GM10248 (cell line): ENCODE measurements at regions not wholly inside any gene's neighbourhood (a gene's known extent, or its start where the extent isn't known, plus 50 kb on each side); places are given as distances from the start of the nearest gene placed in this dataset.
A peak's percentile ranks its signal among the peaks of the same experiment; 100 is the strongest.

ENCODE experiments used
- CTCF ChIA-PET: fragments of 300-600 bp; sonication (Branson Sonifier 250); formaldehyde crosslinking; extraction: SDS; loops from one replicate; lab custom pipeline; 2021; ENCODE audit warnings: antibody characterized with exemption; lab: Yijun Ruan, JAX
- POLR2A ChIA-PET: fragments of 350-650 bp; sonication (Branson Sonifier 250); formaldehyde crosslinking; extraction: SDS; loops from one replicate; lab custom pipeline; 2020; ENCODE audit warnings: antibody characterized with exemption; lab: Yijun Ruan, JAX
- DNase-seq: peaks from one replicate; pipeline ENCODE4 v3.0.0; 2012; ENCODE audit errors: extremely low spot score
- TF ChIP-seq, protein P1 (sequence below): IDR thresholded peaks from 2 replicates; pipeline ENCODE4 v1.5.1; 2012; ENCODE audit warnings: mild to moderate bottlenecking, low read depth; ENCODE audit errors: extremely low read depth, missing control alignments, control extremely low read depth

DNA sequence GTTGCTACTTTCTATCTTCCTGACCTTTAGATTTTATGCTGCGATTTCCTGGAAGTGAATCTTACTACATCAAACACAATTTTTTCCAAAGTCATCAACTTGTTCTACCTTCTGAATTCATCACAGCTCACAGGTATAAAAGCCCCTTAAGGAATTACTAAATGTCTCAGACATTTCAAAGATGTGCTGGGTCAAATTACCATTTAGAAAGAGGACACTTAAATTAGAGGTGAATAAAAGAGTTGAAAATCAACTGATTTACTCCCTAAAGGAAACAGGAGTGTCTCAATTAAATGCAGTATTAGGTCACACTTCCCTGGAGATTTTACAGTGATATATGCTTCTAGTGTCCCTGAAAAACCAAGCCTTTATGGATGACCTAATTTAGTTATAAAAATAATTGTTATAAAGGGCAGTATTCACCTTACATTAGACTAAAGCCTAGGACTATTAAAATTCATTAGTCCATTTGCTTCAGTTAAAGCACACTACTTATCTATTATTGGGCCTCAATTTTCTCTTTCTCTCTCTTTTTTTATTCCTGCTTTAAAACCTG, 128.8 kb downstream of the GMNC start:
- TF ChIP-seq, protein P1, sequence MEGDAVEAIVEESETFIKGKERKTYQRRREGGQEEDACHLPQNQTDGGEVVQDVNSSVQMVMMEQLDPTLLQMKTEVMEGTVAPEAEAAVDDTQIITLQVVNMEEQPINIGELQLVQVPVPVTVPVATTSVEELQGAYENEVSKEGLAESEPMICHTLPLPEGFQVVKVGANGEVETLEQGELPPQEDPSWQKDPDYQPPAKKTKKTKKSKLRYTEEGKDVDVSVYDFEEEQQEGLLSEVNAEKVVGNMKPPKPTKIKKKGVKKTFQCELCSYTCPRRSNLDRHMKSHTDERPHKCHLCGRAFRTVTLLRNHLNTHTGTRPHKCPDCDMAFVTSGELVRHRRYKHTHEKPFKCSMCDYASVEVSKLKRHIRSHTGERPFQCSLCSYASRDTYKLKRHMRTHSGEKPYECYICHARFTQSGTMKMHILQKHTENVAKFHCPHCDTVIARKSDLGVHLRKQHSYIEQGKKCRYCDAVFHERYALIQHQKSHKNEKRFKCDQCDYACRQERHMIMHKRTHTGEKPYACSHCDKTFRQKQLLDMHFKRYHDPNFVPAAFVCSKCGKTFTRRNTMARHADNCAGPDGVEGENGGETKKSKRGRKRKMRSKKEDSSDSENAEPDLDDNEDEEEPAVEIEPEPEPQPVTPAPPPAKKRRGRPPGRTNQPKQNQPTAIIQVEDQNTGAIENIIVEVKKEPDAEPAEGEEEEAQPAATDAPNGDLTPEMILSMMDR, result no peak
- CTCF ChIA-PET, result interaction anchor here (1.2 kb wide), 1 partner anchor 13 kb away, joined by 4 read pairs; no protein-coding TSS in a partner anchor
- POLR2A ChIA-PET, result no interaction called here
- DNase-seq, result no peak

DNA sequence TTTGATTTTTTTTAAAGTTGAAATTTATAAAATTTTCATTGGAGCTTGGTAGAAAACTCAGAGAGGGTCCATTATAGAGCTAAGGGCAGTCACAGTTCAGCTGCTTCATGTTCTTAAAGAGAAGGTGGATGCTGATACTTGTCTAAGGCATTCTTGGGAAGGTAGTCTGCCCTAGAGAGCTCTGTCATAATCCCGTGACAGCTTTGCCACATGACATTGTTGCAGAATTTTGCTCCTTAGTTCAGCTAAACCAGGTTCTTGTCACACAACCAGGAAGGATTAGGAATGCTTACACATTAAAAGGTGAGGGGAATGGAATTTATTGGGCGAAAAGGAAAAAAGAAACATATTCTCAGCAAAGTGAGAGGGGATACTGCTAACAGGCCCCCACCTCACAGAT, 130.9 kb downstream of the GMNC start:
- ChIA-PET POLR2A (no interaction called here), CTCF (no interaction called here)
- TF ChIP-seq, protein P1, result no peak
- DNase-seq, result no peak

DNA sequence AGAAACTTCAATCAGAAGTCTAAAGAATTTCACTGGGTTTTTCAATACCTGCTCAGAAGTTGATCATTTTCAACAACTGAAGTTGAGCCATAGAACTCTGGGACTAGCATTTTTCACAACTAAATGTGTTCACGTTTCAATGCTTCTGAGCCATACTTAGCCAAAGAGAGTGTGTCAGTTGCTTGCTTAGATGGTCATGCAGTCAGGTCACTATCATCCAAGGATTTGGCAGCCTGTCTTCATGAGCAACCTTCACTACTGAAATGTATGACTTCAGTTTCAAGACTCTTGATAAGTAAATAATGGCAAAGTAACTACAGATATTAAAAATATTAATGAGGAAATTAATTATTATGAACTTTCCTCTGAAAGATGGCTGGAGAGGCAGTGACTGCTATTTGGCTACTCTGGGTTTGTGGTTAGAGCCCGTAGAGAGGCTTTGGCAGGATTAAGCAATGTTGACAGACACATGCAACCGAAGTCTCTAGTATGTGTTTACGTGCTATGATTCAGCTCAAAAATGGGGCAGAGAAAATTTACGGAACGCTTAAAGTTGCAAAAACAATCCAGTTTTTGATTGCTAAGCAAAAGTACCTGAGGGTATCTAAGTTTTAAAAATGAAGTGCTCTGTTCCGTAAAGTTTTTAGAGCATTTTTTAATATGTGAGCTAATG, 133.8 kb downstream of the GMNC start:
- TF ChIP-seq, protein P1, result no peak
- no peak for DNase-seq
- CTCF ChIA-PET, result no interaction called here
- POLR2A ChIA-PET, result no interaction called here

DNA sequence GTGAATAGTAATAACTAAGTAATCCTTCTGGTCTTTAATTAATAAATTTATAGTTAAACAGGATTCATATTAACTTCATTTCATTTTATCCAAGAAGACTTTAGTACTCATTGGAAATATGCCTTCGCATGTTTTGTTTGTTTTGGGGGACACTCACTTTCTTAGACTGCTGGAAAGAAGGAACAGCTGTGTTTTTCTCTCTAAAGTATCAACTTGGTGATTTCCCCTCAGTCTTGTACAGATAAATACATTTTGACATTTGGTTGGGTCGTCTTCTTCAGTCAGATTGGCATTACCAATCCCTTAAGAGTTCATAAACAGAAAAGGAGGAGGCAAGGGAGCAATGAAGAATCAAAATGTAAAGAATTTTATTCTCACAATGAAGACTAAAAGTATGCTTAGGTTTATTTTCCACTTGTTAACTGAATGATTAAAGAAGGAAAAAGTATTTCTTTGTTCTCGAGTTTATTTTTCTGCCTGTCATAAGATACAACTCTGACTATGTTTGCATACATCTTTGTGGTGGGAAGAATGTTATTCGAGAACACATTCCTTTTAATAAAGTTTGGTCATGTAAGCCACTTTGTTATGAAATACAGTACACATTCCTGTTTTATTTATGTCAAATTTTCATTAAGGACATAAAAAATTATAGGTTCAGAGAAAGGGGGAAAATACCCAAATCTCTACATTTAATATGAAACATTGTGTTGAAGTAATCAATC, 140.2 kb downstream of the GMNC start:
- CTCF ChIA-PET, result no interaction called here
- POLR2A ChIA-PET, result no interaction called here
- no peak for DNase-seq
- TF ChIP-seq, protein P1, result no peak

DNA sequence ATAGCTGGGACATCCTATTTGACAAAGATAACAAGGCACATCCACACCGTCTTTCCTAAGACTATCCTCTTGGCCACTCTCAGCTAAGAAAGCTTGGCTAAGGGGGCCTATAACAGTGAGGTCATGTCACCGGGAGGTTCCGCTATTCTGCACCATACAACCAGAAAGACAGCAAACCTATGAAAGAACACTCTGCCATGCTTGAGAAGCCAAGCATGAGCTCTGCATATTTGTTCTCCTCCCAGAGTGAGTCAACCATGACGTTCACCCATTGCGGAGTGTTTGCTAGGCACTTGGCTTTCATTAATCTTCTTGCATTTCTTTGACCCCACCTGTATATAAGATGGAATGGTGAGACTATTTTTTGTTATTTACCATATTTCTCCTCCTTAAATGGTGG, 141.2 kb downstream of the GMNC start:
- CTCF ChIA-PET, result no interaction called here
- POLR2A ChIA-PET, result no interaction called here
- TF ChIP-seq, protein P1, result no peak
- peak; percentile 15 for DNase-seq

DNA sequence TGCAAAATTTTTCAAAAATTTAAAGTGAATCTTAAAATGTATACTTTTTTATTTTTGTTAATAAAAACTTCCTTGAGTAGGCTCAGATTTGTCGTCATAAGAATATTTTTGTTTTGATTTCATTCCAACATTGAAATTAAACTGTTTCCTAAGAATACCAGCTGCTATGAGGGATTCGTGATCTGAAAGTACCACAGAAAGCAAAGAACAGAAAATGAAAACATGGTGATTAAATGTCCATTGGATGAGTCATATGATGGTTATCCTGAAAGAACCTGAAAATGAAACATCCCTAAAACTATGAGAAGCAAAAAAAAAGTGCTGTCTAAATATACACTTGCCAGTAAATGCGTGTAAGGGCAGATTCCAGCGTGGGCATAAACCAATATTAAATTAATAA, 143.8 kb downstream of the GMNC start:
- POLR2A ChIA-PET, result no interaction called here
- no peak for DNase-seq
- CTCF ChIA-PET, result no interaction called here
- TF ChIP-seq, protein P1, result no peak
